ENCODE measurements at regions not wholly inside any gene's neighbourhood (a gene's known extent, or its start where the extent isn't known, plus 50 kb on each side); places are given as distances from the start of the nearest gene placed in this dataset.

GRCh38 chr11:80849253-80849652 is 1408.4 kb upstream of the TENM4 start:
- no peaks in the 10 kb centered on the region for H3K27me3 ChIP-seq (ENCODE audit: control insufficient read depth in 2 of 2, insufficient read depth in 2 of 2, low read length in 2 of 2)
- ChIA-PET CTCF (no interaction called here), POLR2A (no interaction called here)
- DNase-seq (ENCODE audit: low read depth, low spot score) (no peak), FAIRE-seq (no peak)
- H3K4me1 ChIP-seq (ENCODE audit: control insufficient read depth, extremely low read depth, insufficient read depth, low read length) = peaks cover 14% of the 10 kb centered on the region
- TF ChIP-seq MYC (IDR thresholded peaks at IDR 0.05; ENCODE audit: low read depth, low read length) = no peak
- TF ChIP-seq POLR2A (IDR thresholded peaks at IDR 0.05; ENCODE audit: low read depth, low read length) = no peak
- no peak for TF ChIP-seq CTCF (IDR thresholded peaks at IDR 0.05; ENCODE audit: extremely low read depth in 1 of 2, insufficient read depth in 1 of 2, low read depth in 1 of 2, low read length in 2 of 2)
- no peak for TF ChIP-seq JUN (IDR thresholded peaks at IDR 0.05; ENCODE audit: borderline replicate concordance, insufficient read depth, insufficient read length, low read depth)
- TF ChIP-seq POLR2AphosphoS5 (IDR thresholded peaks at IDR 0.05; ENCODE audit: insufficient read depth, low read depth, low read length) = no peak
- TF ChIP-seq GATA2 (IDR thresholded peaks at IDR 0.05; ENCODE audit: insufficient read depth, insufficient read length, low read depth, low read length) = no peak
- TF ChIP-seq EZH2 (IDR thresholded peaks at IDR 0.05; ENCODE audit: borderline replicate concordance, low read depth, low read length, severe bottlenecking) = no peak
- TF ChIP-seq MAX (IDR thresholded peaks at IDR 0.05; ENCODE audit: insufficient read depth, insufficient read length) = no peak
- TF ChIP-seq FOS (IDR thresholded peaks at IDR 0.05; ENCODE audit: borderline replicate concordance, insufficient read depth, low read length) = no peak
- H3K9ac ChIP-seq (replicated peaks; ENCODE audit: extremely low read depth, insufficient read depth, low read length) = no peak overlapping the region
- no peak overlapping the region for H2AFZ ChIP-seq (ENCODE audit: low read depth, low read length)
- no TSS peak for BruUV-seq (replicated peaks)
- intact Hi-C loops (cut with micrococcal nuclease) (no loop called here), dilution Hi-C loops (cut with MboI; ENCODE audit: extremely low pct_ligation_motif_present, low sequenced_read_pairs) (no loop called here)
- no peaks in the 10 kb centered on the region for H3K36me3 ChIP-seq (ENCODE audit: control insufficient read depth in 2 of 2, extremely low read depth in 1 of 2, insufficient read depth in 2 of 2, low read length in 2 of 2)
- H3K4me2 ChIP-seq (ENCODE audit: insufficient read depth, low read length) = no peak overlapping the region
- H4K20me1 ChIP-seq (replicated peaks; ENCODE audit: control insufficient read depth, extremely low read depth, insufficient read depth, low read length) = no peaks in the 10 kb centered on the region
- no peaks in the 10 kb centered on the region for H3K9me1 ChIP-seq (replicated peaks; ENCODE audit: control insufficient read depth, extremely low read depth, insufficient read depth, low read length)
- H3K4me3 ChIP-seq (replicated peaks in 1 of 3; ENCODE audit: insufficient read depth in 1 of 3, low read depth in 1 of 3, low read length in 3 of 3) = no peak overlapping the region
- no peaks in the 10 kb centered on the region for H3K79me2 ChIP-seq (ENCODE audit: control insufficient read depth, insufficient read depth, low read length)
- no peaks in the 10 kb centered on the region for H3K9me3 ChIP-seq (replicated peaks; ENCODE audit: control insufficient read depth, insufficient read depth, low read length)
- no peak overlapping the region for H3K27ac ChIP-seq (ENCODE audit: insufficient read depth, low read depth, low read length)
